NB4 (cell line): ENCODE measurements at regions not wholly inside any gene's neighbourhood (a gene's known extent, or its start where the extent isn't known, plus 50 kb on each side); places are given as distances from the start of the nearest gene placed in this dataset.

Source experiments
- MYC ChIP-seq: IDR thresholded peaks from 2 replicates; pipeline ENCODE4 v1.6.1; 2011; ENCODE audit warnings: low read depth, low read length
- POLR2A ChIP-seq: IDR thresholded peaks from 2 replicates; pipeline ENCODE4 v1.6.1; 2011; ENCODE audit warnings: mild to moderate bottlenecking; ENCODE audit not compliant: insufficient read length; ENCODE audit errors: extremely low read depth
- TF ChIP-seq, protein P1 (sequence below): IDR thresholded peaks from one replicate; pipeline ENCODE4 v1.5.1; 2012; ENCODE audit warnings: low read depth, low read length
- TF ChIP-seq, protein P2 (sequence below): IDR thresholded peaks from 2 replicates; pipeline ENCODE4 v1.6.1; 2011; ENCODE audit warnings: low read depth, low read length

DNA sequence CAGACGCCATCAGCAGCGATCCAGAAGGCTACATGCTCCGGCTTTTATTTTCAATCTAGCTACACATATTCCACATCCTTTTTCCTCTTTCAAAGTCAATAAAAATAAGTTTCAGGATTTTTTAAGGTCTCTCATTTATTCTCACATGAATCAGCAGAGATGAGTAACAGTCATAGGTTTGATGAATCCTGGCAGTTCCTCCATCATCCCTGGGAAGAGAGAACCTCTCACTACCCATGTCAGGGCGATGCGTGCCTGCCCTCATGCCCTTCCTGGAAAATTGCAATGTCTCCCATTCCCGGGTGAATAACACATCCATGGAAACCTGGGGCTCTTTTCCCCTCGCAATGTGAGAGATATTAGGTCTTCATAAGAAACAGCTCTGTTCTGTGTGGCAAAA lies 301.1 kb upstream of the SMIM21 start:
- TF ChIP-seq POLR2A = no peak
- TF ChIP-seq, protein P1, sequence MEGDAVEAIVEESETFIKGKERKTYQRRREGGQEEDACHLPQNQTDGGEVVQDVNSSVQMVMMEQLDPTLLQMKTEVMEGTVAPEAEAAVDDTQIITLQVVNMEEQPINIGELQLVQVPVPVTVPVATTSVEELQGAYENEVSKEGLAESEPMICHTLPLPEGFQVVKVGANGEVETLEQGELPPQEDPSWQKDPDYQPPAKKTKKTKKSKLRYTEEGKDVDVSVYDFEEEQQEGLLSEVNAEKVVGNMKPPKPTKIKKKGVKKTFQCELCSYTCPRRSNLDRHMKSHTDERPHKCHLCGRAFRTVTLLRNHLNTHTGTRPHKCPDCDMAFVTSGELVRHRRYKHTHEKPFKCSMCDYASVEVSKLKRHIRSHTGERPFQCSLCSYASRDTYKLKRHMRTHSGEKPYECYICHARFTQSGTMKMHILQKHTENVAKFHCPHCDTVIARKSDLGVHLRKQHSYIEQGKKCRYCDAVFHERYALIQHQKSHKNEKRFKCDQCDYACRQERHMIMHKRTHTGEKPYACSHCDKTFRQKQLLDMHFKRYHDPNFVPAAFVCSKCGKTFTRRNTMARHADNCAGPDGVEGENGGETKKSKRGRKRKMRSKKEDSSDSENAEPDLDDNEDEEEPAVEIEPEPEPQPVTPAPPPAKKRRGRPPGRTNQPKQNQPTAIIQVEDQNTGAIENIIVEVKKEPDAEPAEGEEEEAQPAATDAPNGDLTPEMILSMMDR = no peak
- TF ChIP-seq, protein P2, sequence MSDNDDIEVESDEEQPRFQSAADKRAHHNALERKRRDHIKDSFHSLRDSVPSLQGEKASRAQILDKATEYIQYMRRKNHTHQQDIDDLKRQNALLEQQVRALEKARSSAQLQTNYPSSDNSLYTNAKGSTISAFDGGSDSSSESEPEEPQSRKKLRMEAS = no peak
- TF ChIP-seq MYC = no peak
